GM18861 (cell line): ENCODE measurements at regions not wholly inside any gene's neighbourhood (a gene's known extent, or its start where the extent isn't known, plus 50 kb on each side); places are given as distances from the start of the nearest gene placed in this dataset.
"Not testable (repeated sequence)": the region's sequence is repeated elsewhere in the genome, so short reads cannot be mapped to it uniquely, and the experiment has no call there.

Experiments
- ATAC-seq: cut with Tn5 transposase; IDR thresholded peaks from one replicate; pipeline ENCODE4 v1.9.1; 2021; ENCODE audit not compliant: unreplicated experiment

DNA sequence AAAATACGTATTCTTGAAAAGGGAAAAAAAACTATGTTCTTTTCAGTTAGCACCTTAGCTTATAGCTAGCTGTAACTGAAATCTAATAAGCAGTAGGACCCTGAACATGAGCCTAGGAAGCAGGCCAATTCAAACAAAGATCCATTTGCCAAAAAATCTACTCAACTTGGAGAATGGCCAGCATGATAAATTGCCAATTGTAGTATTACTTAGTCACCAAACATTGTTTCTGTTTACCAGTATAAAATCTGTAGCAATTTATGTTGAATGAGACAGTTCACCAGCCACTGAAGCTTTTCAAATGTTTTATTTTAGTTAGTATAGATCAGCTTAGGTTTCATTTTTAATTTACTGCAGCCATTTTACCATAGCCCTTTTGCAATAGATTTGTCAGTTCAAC lies 323.6 kb upstream of the DIPK2B start:
- ATAC-seq, result no peak

DNA sequence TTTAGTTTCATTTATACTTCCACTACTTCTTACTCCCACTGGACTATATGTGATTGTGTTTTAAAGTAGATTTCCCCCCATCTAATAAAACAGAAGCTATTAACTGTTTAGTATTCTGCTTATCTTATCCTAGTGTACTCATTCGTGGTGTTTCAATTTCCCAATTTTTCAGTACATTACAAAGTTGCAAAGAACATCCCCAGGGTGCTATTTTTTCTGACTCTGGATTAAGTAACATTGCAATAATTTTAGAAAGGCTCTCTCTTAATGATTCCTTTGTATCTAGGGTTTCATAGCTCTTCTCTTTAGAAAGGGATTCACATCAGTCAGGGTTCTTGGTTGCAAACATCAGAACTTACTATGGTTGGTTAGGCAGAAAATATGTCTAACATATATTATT lies 317.9 kb upstream of the DIPK2B start:
- ATAC-seq, result no peak

GRCh38 chrX:45517090-45517973 lies 316.7 kb upstream of the DIPK2B start:
- no peak for ATAC-seq

DNA sequence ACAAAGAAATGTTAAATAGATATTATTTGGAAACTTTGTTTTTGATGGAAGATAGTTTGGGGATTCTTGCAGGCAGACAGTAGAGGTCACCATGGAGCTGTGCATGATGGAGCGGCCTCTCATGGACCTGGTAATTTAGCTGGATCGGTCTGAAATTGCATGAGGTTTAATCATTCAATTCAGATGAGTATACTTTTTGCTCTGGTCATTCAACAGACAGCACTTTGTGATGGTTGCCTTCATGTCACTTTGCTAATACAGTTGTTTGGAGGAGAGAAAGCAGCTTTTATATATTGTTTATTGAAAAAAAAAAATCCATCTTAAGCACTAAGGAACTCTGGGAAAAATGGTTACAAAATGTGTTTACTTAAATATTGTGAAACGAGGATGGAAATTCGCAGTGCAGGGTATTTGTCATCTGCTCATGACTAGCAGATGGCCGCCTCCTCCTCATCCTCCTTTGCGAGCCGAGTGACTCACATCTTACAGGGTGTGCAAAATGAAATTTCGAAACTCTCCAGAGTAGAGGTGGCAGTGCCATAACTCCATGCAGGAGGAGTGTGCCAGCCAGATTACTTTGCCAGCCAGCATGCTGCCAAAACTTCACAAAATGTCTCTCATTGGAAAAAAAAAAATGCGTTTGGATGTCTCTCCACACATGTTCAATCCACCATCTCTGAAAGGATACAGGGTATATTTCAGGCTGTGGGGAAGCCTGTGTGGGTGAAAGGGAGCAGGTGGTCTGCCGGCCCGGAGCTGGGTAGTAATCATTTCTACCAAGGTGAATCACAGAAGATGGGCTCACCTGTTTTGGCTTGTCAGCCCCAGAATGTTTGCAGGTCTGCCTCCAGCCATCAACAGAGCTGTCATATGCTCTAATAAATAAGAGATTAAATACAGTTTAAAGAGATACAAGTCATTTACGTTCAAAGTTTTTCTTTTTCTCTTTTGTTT lies 314.9 kb upstream of the DIPK2B start:
- no peak for ATAC-seq

GRCh38 chrX:45513042-45513441 lies 312.4 kb upstream of the DIPK2B start:
- no peak for ATAC-seq

DNA sequence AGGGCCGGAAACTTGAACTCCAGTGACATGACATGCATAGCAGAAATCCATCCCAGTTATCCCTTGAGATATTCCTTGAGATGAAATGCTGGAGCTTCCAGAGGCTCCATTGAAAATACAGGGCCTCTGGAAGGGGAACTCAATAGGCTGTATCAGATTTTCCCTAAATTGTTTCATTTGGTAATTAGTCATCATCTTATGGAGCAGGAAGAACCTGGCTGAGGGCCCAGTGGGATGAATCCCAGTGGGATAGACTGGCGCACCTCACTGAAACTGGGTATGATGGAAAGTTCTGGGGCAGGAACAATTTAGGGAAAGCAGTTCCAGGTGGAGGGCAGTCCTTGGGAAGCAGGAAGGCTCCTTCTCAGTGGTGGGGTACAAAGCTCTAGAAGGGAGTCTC lies 307.8 kb upstream of the DIPK2B start:
- ATAC-seq, result no peak

DNA sequence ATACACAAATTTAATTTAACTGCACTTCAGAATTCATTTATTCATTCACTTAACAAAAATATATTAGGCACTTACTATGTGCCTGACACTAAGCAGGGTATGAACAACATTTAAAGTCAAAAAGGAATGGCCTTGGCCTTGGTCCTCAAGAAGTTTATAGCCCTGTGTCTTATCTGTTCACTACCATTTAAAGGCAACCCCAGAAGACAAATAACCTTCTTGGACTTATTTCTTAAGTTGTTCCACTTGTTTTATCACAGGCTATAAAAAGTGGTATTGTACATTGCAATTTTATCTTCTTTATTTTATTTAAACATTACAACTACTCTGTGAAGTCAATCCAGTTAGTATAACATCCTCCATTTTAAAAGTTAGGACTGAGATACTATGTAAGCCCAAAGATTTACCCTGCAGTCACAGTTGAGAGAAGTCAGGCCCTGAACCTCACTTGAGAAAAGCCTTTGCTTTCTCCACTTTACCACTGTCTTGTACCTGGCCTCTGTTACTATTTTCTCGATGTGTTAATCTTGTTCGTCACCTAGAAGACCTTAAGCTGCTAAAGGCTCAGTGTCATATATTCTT lies 305.6 kb upstream of the DIPK2B start:
- no peak for ATAC-seq

DNA sequence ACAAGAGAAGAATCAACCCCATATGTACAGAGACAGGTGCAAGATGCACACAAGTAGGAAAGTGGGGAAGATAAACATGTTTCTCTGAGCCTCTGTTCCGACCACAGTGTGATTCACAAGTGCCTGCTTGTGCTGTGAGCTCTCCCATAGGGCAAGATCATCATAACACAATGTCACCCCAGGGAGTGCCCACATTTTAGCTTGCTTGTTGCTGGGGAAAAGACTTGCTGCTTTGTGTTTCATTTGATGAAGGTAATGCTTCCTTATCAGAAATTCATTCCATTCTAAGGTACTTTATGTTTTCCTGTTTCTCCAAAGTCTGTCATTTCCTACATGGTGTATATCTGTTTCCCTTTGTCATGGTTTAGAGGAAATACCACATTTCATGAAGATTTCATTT lies 304.5 kb upstream of the DIPK2B start:
- ATAC-seq, result no peak

DNA sequence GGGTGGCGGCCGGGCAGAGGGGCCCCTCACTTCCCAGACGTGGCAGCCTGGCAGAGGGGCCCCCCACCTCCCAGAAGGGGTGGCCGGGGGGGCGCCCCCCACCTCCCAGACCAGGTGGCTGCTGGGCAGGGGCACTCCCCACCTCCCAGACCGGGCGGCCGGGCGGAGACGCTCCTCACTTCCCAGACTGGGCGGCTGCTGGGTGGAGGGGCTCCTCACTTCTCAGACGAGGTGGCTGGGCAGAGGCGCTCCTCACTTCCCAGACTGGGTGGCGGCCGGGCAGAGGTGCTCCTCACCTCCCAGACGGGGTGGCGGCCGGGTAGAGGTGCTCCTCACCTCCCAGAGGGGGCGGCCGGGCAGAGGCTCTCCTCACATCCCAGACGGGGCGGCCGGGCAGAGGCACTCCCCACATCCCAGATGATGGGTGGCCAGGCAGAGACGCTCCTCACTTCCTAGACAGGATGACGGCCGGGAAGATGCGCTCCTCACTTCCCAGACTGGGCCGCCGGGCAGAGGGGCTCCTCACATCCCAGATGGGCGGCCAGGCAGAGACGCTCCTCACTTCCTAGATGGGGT lies 303.2 kb upstream of the DIPK2B start:
- not testable (repeated sequence) for ATAC-seq

- no peak for ATAC-seq
These were observed 301.7 kb upstream of the DIPK2B start for GRCh38 chrX:45502396-45502795.

GRCh38 chrX:45497290-45497689 lies 296.6 kb upstream of the DIPK2B start:
- ATAC-seq, result no peak

GRCh38 chrX:45485719-45486118 lies 285.0 kb upstream of the DIPK2B start:
- ATAC-seq, result no peak

DNA sequence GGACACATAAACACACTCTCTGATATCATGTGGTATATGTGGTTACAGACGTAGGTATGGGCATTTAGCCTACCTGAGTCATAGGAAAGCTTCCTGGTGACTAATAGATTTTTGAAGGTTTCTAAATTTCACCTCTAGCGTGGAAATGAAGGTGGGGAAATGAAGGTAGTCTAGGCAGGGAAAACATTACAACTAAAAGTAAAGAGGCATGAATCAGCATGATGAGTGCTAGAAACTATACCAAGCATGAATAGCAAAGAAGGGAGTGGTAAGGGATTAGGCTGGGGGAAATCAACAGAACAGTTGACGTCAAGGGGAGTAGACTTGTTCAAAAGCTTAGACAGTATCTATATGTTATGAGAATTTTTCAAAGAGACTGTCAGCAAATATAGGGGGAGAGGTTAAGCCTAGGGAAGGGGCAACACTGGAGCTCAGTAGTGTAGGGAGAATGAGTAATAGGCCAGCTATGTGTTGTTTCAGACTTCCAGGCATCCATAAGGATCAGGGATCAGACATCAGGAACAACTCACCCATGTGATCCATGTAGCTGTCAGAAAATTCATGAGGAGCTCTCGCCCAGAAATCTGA lies 279.3 kb upstream of the DIPK2B start:
- no peak for ATAC-seq

DNA sequence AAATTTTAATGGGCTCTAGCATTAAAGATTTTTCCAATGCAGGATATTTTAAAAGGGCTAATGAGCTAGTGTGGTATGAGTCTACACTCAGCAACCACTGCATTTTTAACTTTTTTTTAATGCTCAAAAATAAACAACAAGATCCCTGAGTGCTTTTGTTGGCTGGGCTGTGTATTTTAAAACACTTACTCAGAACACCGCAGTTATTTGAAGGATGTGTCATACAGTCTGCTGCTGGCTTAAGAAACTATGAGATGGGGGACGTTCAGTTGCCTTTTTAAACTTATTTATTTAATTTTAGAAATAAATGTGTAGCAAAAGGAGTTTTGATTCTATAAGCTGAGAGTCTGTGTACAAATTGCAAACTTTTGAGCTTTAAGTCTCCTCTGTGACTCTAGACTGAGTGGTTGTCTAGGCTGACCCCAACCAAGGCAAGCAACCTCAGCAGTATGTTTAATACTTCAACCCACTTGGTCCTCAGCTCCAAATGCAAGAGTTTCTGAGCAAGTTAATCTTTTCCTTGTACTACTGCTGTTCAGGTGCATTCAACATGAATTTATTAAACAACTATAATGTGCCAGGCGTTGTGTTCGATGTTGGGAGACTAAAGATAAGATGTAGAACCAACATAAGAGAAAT lies 278.6 kb upstream of the DIPK2B start:
- no peak for ATAC-seq

DNA sequence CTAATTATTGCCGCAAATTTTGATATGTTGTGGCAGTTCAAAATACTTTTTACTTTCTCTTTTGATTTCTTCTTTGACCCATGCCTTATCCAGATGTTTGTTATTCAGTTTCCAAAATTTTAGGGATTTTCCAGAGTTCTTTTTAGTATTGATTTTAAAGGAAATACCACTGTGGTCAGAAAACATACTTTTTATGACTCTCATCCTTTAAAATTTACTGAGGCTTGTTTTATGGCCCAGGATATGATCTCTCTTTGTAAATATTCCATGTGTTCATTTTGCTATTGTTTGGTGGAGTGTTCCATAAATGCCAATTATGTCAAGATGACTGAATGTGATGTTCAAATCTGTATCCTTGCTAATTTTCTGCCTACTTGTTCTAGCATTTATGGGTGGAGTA lies 272.3 kb upstream of the DIPK2B start:
- ATAC-seq, result no peak

DNA sequence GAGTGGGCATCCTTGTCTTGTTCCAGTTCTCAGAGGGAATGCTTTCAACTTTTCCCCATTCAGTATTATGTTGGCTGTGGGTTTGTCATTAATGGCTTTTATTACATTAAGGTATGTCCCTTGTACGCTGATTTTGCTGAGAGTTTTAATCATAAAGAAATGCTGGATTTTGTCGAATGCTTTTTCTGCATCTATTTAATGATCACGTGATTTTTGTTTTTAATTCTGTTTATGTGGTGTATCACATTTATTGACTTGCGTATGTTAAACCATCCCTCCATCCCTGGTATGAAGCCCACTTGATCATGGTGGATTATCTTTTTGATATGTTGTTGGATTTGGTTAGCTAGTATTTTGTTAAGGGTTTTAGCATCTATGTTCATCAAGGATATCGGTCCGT lies 266.9 kb upstream of the DIPK2B start:
- not testable (repeated sequence) for ATAC-seq

- ATAC-seq, result not testable (repeated sequence)
These were observed 255.1 kb upstream of the DIPK2B start for GRCh38 chrX:45455732-45456131.

DNA sequence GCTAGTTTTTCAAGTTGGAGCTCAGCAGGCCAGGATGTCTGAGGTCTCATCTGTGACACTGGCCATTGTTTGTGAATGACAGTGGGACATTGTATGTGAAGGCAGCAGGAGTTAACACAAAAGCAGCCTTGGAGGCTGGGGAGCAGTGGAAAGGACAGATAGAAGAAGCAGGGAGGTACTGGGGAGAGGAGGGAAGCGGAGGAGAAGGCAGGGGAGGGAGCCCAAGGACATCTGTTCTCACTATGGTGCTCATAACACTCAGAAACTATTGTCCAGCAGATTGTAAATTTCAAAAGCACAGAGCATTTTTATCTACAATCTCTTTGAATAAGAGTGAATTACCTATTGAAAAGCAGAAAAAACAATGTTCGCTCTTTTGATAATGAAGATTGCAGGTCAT lies 253.6 kb upstream of the DIPK2B start:
- ATAC-seq, result no peak

GRCh38 chrX:45449982-45450381 lies 249.3 kb upstream of the DIPK2B start:
- no peak for ATAC-seq

DNA sequence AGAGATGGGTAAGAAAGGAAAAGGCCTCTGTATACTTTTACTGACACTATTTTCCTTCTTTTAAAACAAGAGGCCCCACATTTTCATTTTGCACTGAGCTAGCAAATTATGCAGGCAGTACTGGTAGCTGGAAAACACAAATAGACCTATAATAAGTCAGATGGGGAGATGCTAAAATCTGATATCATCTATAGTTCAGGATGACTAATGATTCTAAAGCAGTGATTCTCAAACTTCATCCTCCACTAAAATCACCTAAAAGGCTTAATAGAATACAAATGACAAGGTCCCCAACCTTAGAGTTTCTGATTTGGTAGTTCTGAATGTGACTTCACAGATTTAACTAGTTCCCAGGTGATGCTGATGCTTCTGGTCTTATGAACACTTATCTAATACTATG lies 247.3 kb upstream of the DIPK2B start:
- no peak for ATAC-seq
